Fibroblast of skin of back (primary cell): ENCODE measurements at regions not wholly inside any gene's neighbourhood (a gene's known extent, or its start where the extent isn't known, plus 50 kb on each side); places are given as distances from the start of the nearest gene placed in this dataset.
A peak's percentile ranks its signal among the peaks of the same experiment; 100 is the strongest.

Source experiments
- DNase-seq: peaks from one replicate; pipeline ENCODE4 v3.0.0-alpha.2; 2013

GRCh38 chr6:163970846-163971564 is 556.5 kb downstream of the QKI start:
- DNase-seq = no peak

GRCh38 chr6:163965426-163966348 is 551.2 kb downstream of the QKI start:
- DNase-seq = no peak

- DNase-seq = no peak
These were observed 550.3 kb downstream of the QKI start for GRCh38 chr6:163964789-163965188.

- no peak for DNase-seq
These were observed 548.9 kb downstream of the QKI start for GRCh38 chr6:163963205-163964120.

- no peak for DNase-seq
These were observed 548.2 kb downstream of the QKI start for GRCh38 chr6:163962627-163963117.

GRCh38 chr6:163960128-163960527 is 545.6 kb downstream of the QKI start:
- no peak for DNase-seq

GRCh38 chr6:163958646-163959045 is 544.1 kb downstream of the QKI start:
- DNase-seq = peak; percentile 83

- peak; percentile 81 for DNase-seq
These were observed 542.3 kb downstream of the QKI start for GRCh38 chr6:163956571-163957407.

GRCh38 chr6:163955756-163956155 is 541.2 kb downstream of the QKI start:
- DNase-seq = no peak

GRCh38 chr6:163955096-163955495 is 540.6 kb downstream of the QKI start:
- DNase-seq = peak; percentile 96

- DNase-seq = no peak
These were observed 539.7 kb downstream of the QKI start for GRCh38 chr6:163954088-163954775.

- no peak for DNase-seq
These were observed 537.5 kb downstream of the QKI start for GRCh38 chr6:163952005-163952404.

- no peak for DNase-seq
These were observed 536.8 kb downstream of the QKI start for GRCh38 chr6:163951326-163951725.

GRCh38 chr6:163950159-163950558 is 535.6 kb downstream of the QKI start:
- peak; percentile 58 for DNase-seq

GRCh38 chr6:163949431-163949830 is 534.9 kb downstream of the QKI start:
- no peak for DNase-seq

GRCh38 chr6:163948250-163948649 is 533.7 kb downstream of the QKI start:
- no peak for DNase-seq

- DNase-seq = no peak
These were observed 532.8 kb downstream of the QKI start for GRCh38 chr6:163947276-163947675.

GRCh38 chr6:163946437-163946836 is 531.9 kb downstream of the QKI start:
- DNase-seq = no peak

- no peak for DNase-seq
These were observed 531.3 kb downstream of the QKI start for GRCh38 chr6:163945808-163946207.

GRCh38 chr6:163944897-163945296 is 530.4 kb downstream of the QKI start:
- no peak for DNase-seq
